HG03432 (cell line): ENCODE measurements at regions not wholly inside any gene's neighbourhood (a gene's known extent, or its start where the extent isn't known, plus 50 kb on each side); places are given as distances from the start of the nearest gene placed in this dataset.
A peak's percentile ranks its signal among the peaks of the same experiment; 100 is the strongest.

Source experiments
- ATAC-seq: cut with Tn5 transposase; IDR thresholded peaks from one replicate; pipeline ENCODE4 v1.9.1; 2021; ENCODE audit warnings: mild to moderate bottlenecking, moderate library complexity; ENCODE audit not compliant: unreplicated experiment

GRCh38 chr10:84076047-84076388, 63.3 kb upstream of the GHITM start:
- ATAC-seq: no peak

- peak; percentile 77 for ATAC-seq
Observed at GRCh38 chr10:84076540-84077195, 62.6 kb upstream of the GHITM start.

- no peak for ATAC-seq
Observed at GRCh38 chr10:84077768-84078167, 61.5 kb upstream of the GHITM start.

GRCh38 chr10:84078771-84079170, 60.5 kb upstream of the GHITM start:
- no peak for ATAC-seq

- no peak for ATAC-seq
Observed at GRCh38 chr10:84084342-84084741, 55.0 kb upstream of the GHITM start.

GRCh38 chr10:84087202-84087601, 52.1 kb upstream of the GHITM start:
- ATAC-seq: no peak

- ATAC-seq: no peak
Observed at GRCh38 chr10:84088626-84089025, 50.7 kb upstream of the GHITM start.

- ATAC-seq: no peak
Observed at GRCh38 chr10:84089162-84089561, 50.1 kb upstream of the GHITM start.
